Stimulated activated CD8-positive, alpha-beta memory T cell treated with anti-CD3 and anti-CD28 coated beads, Interleukin-12 subunit alpha, Interleukin-12 subunit beta, amount 100 ng/mL, for 24 hours (primary cell): ENCODE measurements at regions not wholly inside any gene's neighbourhood (a gene's known extent, or its start where the extent isn't known, plus 50 kb on each side); places are given as distances from the start of the nearest gene placed in this dataset.
"Not testable (repeated sequence)": the region's sequence is repeated elsewhere in the genome, so short reads cannot be mapped to it uniquely, and the experiment has no call there.

Experiments
- DNase-seq: peaks from one replicate; pipeline ENCODE4 v3.0.0-alpha.2; 2020; ENCODE audit errors: extremely low read depth

DNA sequence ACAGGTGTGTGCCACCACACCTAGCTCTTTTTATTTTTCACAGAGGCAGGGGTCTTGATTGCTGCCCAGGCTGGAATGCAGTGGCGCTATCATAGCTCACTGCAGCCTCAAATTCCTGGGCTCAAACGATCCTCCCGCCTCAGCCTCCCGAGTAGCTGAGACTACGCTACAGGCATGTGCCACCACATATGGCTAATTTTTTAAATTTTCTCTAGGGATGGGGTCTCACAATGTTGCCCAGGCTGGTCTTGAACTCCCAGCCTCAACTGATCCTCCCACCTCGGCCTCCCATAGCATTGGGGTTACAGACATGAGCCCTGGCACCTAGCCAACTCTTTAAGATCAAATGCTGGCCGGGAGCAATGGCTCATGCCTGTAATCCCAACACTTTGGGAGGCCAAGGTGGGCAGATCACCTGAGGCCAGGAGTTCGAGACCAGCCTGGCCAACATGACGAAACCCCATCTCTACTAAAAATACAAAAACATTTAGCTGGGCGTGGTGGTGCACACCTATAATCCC lies 50.6 kb upstream of the MYL10 start:
- DNase-seq: not testable (repeated sequence)

DNA sequence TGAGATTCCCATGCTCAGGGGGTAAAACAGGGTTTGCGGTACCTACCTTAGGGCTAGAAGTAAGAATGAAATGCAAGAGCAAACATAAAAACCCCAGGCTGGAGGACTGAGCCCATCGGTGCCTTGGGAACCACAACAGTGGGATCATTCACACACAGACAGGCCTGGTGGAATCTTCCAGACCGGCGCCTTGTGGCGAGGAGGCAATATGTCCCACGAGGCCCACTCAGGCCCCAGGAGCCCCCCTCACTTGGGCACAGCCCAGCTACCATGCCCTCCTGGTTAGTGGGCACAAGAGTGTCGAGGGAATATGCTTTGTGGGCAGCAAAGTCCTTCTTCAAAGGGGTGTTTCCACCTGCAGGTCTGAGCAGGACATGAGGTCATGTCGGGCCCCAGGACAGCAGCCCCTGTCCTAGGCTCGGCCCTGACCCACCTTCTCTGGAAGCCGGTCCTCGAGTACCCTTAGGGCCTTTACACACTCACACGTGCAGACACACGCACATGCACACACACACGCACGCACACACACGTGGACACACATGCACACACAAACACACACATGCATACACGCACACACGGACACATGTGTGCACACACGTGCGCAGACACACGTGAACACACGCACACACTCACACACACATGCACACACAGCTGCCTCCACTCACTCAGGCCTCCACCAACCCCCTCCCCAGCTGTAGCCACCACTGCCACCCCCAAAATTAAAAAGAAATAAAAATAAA lies 51.5 kb upstream of the MYL10 start:
- no peak for DNase-seq

DNA sequence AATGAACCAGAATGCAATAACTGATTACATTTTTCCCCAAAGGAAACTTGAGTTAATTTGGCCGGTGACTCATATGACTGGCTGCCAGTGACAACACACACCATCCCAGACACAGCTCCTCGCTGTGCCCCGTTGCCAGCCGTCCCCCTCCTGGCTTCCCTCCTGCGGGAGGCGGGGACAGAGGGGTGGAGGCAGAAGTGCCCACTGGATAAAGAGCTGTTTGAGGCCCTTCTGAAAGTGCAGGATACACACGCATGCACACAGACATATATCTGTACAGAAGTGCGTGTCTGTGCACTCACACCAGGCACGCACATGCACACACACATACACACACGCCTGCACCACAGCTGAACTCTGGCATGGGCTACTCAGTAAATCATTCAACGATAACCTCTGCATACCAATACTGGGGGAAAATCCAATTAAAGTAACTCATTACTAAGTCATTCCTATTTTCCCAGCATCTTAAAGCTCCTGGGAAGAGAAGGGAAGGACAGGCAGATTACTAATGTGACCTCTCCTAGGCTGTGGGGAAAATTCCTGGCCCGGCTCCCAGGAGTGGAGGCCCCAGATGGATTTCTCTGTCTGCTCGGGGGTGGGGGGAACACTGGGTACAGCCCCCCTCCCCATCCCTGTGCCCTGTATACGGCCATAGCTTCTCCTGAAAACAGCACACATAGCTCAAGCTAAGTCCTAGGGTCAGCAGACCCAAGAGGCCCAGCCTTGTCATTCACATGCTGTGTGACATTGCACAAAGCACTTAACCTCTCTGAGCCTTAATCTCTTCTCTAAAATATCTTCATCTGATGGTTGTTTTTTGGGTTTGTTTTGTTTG lies 52.3 kb upstream of the MYL10 start:
- DNase-seq: no peak

DNA sequence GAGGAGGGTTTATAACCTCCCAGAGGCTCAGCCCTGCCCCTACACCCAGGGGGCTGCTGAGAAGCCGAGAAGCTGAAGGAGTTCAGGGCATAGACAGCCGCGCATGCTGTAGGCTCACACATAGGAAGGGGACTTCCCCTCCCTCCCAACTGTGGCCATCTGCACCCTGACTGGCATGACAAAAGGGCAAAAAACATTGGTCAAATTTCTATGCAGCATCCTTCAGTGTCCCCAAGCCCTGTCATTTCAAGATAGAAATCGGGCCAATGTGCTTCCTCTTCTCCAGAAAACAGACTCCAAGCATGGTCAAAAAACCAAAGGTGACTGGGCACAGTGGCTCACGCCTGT lies 55.9 kb upstream of the MYL10 start:
- no peak for DNase-seq

DNA sequence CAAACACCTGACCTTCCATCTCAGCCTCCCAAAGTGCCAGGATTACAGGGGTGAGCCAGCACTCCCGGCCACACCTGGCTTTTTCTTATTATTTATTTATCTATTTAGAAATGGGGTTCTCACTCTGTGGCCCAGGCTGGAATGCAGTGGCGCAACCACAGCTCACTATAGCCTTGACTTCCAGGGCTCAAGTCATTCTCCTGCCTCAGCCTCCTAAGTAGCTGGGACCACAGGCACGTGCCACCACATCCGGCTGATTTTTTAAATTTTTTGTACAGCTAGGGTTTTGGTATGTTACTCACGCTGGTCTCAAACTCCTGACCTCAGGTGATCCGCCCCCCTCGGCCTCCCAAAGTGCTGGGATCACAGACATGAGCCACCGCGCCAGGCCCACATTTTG lies 56.9 kb upstream of the MYL10 start:
- no peak for DNase-seq

DNA sequence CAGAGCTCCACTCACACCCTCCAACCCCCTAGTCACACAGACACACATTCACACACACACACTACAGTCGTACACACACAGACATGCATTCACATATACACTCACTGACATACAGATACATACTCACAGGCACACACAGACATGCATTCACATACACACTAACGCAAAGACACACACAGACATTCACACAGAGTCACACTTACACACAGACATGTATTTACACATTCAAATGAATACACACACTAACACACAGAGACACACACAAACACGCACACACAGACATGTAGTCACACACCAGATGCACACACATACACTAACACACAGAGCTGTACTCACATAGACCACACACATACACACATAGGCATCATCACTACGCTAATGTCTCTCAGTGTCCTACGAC lies 58.0 kb upstream of the MYL10 start:
- DNase-seq: no peak

DNA sequence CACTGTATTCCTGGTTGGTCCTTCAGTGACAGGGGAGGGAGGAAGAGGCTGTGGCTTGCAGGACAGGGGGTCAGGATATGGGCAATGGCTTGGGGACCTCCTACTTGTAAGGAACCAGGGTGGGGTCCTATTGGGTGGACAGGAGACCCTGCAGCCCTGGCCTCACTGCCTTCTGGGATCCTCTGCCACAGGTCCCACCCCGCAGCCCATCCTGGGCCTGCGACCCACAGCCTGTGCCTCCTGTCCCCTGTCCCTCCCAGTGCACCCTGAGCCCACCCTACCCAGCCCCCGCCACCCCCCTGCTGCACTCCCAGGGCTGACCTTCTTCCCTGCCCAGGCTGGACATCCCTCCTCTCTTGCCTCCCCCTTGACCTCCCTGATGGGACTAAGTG lies 58.7 kb upstream of the MYL10 start:
- no peak for DNase-seq

DNA sequence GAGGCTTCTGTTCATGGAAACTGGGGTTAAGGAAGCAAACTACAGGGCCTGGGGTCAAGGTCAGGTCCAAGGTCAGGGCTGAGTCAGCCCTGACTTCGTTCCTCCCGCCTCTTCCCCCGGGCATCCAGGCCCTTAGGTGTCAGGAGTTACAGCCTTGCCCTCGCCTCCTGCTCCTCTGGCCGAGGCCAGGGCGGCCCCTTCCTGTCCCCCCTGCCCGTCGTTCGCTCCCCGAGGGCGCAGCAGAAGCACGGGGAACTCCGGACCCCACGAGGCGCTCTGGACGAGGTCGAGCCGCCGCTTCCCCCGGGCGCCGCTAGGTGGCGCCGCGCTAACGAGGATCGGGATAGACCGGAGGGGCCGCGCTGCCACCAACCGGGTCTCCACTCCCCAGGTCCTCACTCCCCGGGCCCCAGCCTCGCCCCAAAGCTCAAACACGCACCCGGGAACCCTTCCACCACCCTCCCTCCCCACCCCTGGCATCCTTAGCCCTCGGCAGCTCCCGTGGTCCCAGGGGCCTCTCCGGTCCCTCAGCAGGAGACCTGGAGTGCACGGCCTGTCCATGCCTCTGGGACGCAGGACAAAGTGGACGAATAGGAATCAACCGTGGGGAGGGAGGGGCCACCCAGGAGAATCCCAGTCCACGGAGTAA lies 59.2 kb upstream of the MYL10 start:
- peak; percentile 56 for DNase-seq

DNA sequence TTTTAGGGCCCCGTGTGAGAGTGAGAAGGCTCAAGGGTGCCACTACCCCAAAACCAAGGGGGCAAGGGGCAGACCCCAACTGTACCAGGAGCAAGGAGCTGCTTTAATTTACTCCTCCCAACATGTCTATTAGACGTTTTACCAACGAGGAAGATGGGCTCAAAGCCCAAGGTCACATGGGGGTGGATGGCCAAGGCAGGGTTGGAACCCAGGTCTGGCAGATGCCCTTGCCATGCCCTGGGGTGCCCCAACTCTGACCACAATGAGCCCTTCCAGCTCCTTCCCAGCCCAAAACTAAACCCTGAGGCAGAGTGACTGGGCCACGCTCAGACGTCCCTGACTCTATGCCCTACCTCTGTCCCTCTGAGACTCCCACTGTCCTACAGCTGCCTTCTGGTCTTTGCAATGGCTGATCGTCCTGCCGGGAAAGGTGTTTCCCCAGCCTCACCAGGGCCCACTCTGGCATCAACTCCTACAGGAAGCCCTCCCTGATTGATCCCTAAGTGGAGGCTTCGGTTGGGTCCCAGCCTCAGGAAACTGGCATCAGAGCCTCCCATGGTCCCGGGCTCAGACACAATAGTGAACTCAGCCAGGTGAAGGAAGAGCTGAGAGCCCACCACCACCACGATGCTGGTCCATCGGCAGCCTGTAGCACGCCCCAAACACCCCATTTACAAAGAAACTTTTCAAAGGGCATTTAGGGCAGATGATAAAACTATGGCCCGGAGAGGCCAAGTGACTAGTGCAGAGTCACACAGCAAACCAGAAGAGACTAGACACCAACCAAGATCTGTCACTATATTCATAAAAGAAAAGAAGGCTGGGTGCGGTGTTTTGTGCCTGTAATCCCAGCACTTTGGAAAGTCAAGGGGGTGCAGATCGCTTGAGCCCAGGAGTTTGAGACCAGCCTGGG lies 60.2 kb upstream of the MYL10 start:
- no peak for DNase-seq

DNA sequence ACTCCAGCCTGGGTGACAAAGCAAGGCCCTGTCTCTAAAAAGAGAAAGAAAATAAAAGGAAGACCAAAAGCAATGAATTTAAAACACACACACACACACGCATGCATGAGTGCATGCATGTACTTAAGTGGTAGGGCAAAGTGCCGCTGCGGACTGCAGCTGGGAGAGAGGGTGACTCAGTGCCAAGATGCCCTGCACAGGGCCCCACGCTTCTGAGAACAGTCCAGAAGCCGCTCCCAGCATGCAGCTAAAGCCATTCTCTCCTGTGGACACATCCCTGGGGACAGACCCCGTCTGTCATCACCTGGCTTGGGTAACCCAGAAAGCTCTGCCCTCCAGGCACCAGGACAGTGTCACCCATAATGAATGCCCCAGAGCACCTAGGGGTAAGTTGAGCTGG lies 61.0 kb upstream of the MYL10 start:
- DNase-seq: no peak

DNA sequence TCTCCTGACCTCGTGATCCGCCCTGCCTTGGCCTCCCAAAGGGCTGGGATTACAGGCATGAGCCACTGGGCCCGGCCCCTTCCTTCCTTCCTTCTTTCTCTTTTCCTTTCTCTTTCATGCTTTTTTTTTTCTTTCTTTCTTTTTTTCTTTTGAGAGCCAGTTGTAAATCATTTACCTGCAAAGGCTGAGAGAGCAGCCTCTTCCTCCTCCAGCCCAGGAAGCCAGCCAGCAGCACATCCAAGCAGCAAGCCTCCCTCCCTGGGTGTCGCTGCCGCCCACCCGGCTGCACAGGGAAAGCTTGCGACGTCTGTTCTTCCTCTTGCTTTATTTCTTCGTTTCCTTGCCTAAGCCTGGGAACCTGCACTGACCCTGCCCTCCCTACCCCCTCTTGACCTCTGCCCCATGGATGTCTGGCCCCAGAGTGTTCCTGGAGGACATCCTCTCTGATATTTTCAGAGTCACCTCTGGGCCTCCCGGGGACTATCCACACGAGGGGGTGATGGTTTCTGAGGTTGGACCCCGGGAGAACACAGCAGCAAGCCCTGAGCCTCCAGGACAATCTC lies 62.8 kb upstream of the MYL10 start:
- DNase-seq: no peak

DNA sequence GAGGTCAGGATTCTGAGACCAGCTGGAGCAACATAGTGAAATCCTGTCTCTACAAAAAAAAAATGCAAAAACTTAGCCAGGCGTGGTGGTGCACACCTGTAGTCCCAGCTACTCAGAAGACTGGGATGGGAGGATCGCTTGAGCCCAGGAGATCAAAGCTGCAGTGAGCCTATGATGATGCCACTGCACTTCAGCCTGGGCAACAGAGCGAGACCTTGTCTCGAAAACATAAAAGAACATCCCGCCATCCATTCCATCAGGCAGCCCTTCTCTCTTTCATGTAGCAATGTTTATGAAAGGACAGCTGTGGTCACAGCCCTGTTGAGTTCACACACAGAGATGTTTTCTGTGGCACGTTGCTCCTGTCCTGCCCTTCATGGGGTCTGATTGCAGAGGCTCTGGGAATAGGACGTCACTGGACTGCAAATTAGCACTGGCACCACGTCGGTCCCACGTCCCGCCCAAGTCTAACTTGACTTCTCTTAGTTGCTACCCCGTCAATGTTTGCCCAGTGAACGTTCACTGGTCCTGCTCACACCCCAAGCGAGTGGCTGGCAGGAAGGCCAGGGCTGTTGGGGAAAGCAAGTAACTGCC lies 64.5 kb upstream of the MYL10 start:
- no peak for DNase-seq

DNA sequence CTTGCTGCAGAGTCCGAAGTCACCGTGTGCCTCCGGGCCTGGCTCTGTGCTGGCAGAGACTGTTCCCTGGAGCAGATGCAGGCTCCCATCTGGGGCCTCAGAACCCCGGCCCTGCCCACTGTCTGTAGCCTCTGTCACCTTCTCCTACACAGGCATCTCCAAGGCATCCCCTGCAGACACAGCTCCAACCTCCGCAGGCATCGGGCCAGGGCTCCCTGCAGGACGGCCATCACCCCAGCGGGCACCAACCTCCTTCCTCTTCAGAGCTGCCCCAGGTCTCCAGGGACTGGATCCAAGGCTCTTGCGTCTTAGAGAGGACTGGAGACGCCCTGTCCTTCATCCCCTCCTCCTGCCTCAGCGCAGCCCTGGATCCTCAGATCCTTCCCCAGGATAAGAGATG lies 69.9 kb upstream of the MYL10 start:
- no peak for DNase-seq

DNA sequence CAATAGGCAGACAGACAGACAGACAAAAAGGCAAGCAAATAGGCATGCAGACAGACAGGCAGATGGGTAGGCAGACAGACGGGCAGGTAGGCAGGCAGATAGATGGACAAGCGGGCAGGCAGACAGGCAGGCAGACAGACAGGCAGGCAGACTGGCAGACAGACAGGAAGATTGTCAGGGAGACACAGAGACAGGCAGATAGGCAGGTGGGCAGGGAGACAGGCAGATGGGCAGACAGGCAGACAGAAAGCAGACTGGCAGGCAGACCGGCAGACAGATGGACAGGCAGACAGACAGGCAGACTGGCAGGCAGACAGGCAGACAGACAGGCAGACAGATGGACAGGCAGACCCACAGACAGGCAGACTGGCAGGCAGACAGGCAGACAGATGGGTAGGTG lies 70.3 kb upstream of the MYL10 start:
- DNase-seq: no peak

DNA sequence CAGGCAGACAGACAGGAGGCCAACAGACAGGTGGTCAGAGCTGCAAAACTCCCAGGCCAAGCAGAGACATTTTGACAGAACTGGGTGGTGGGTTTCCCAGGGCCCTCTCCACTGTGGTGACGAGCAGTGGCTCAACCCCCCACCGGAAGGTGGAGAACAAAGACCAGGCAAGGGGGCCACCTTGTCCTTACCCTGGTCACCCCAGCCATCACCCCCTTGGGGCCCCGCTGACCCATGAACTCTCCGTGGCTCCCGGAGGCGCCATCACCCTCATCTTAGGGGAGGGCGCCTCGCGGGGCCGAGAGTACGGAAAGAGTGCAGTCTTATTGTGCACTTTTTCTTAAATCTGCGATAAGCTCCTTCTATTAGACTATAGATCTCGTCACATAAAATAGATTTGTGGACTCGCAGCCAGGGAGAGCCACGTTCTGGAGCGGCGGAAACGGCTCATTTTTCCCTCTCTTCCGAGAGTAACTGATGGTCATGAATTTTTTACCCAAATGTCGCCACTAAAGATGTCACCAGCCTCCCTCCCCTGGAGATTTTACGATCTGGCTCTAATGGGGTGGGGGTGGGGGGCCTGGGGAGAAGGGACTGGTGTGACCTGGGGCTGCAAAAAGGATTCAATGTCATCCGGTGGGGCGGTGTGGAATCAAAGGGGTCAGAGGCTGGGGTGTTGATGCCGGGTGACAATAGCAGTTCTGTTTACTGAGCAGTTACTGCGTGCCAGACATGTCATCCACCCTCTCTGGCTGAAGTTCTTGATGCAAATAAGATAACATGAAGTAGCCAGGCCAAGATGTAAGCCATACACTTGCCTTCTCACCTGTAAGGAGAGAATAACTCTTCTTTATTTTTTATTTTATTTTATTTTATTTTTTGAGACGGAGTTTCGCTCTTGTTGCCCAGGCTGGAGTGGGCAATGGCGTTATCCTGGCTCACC lies 71.1 kb upstream of the MYL10 start:
- DNase-seq: no peak

DNA sequence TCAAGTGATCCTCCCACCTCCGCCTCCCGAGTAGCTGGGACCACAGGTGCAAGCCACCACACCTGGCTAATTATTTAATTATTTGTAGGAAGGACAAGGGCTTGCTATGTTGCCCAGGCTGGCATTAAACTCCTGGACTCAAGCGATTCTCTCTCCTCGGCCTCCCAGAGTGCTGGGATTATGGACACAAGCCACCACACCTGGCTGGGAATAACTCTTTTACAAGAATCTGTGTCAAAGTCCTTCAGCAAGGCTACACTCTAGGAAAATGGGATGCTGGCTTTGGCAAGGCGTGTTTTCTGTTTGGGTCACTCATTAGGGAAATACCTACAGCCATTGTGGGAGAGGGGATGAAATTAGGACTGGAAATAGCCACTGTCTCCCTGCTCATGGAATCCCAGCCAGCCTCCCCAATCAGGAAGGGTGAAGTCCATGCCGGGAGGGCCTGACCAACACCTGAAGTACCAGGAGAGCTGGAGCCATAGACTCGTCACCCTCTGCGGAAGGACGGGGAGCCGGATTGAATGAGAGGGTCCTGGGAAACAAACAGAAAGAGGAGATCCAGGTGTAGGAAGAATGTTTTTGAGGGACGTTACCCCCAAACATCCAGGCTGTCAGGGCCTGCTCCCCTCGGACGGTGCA lies 72.2 kb upstream of the MYL10 start:
- no peak for DNase-seq

DNA sequence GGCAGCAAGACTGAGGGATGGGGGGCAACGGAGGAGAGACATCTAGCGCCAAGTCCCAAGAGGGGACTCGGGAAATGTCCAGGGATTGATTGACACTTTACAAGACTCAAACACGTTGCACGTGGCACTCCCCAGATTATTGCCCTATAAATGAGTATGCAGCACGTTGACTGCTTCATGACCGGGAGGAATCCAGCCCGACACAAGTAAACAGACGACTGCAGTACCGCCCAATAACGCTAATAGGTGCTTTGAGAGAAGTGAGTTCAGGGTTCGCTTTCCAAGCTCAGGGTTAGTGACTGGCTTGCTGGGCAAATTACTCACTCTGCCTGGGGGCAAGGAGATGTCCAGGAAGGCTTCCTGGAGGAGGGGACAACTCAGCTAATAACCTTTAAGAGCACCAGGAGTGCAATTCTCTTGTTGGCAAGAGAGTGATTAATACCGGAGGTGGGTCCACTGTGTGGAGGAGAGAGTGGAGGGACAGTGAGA lies 73.3 kb upstream of the MYL10 start:
- DNase-seq: no peak

DNA sequence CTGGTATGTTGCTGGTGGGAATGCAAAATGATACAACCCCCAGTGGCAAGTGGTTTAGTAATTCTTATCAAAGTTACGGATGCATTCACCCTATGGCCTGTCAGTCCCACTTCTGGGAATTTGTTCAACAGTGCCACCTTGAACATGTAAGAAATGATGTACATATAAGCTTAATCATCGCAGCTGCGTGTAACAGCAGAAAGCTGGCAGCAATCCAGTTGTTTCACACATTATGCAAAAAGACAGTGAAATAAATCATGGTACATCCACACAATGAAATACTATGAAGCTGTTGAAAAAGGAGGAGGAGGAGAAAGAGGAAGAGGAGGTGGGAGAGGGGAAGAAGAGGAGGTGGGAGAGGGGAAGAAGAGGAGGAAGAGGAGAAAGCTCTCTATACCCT lies 76.2 kb upstream of the MYL10 start:
- DNase-seq: no peak

DNA sequence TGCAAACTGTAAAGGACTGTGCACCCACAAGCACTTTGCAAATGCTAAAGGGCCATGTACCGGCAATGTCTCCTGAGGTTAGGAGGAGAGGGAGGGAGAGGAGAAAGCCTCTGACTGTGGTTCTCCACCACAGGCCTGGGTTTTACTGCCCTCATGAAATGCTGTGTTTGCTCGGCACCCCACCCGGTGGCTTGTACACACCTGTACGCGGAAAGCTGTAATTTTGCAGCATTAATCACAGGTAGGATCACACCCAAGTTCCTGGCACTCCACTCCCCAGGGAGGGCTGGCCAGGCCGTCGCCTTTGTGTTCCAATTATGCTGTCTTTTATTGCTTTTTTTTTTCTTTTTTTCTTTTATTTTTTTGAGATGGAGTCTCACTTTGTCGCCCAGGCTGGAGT lies 78.5 kb upstream of the MYL10 start:
- DNase-seq: no peak
